DND-41 (cell line): ENCODE measurements at regions not wholly inside any gene's neighbourhood (a gene's known extent, or its start where the extent isn't known, plus 50 kb on each side); places are given as distances from the start of the nearest gene placed in this dataset.

Source experiments
- ATAC-seq: fragments of 200-7000 bp; cut with Tn5 transposase; 3 replicates; pipeline ENCODE4 v1.9.1; 2021; ENCODE audit warnings: low read depth; ENCODE audit not compliant: insufficient read depth
- DNase-seq: peaks from one replicate; pipeline ENCODE4 v3.0.0-alpha.2; 2020
- H2AFZ ChIP-seq: 2 replicates; pipeline ENCODE4 v1.6.0; 2012; ENCODE audit warnings: low read depth, low read length
- H3K27ac ChIP-seq: 2 replicates; pipeline ENCODE4 v1.5.1; 2012; ENCODE audit warnings: low read length, inconsistent platforms
- H3K27me3 ChIP-seq: fragments of 200-600 bp; sonication (generic); 2 replicates; pipeline ENCODE4 v1.6.0; 2012; ENCODE audit warnings: low read length, mild to moderate bottlenecking, inconsistent platforms; ENCODE audit not compliant: insufficient read depth, poor library complexity
- H3K36me3 ChIP-seq: 2 replicates; pipeline ENCODE4 v1.5.1; 2012; ENCODE audit warnings: low read length, inconsistent platforms; ENCODE audit not compliant: insufficient read depth
- H3K4me1 ChIP-seq: 2 replicates; pipeline ENCODE4 v1.5.1; 2012; ENCODE audit warnings: mild to moderate bottlenecking, low read length; ENCODE audit not compliant: insufficient read depth
- H3K4me2 ChIP-seq: 2 replicates; pipeline ENCODE4 v1.6.0; 2012; ENCODE audit warnings: mild to moderate bottlenecking, moderate library complexity, low read length, inconsistent platforms; ENCODE audit not compliant: insufficient read depth
- H3K4me3 ChIP-seq, 2 experiments: fragments of 200-600 bp in 1 of 2; shearing (Covaris generic) in 1 of 2; 2 replicates each; pipeline ENCODE4 v1.5.1; 2012 to 2016; ENCODE audit warnings: inconsistent platforms in 2 of 2, low read length in 2 of 2, mild to moderate bottlenecking in 2 of 2, low read depth in 1 of 2, moderate library complexity in 1 of 2
- H3K79me2 ChIP-seq: 2 replicates; pipeline ENCODE4 v1.6.0; 2012; ENCODE audit warnings: low read length, inconsistent platforms; ENCODE audit not compliant: insufficient read depth
- H3K9ac ChIP-seq: 2 replicates; pipeline ENCODE4 v1.6.0; 2012; ENCODE audit warnings: low read depth, mild to moderate bottlenecking, inconsistent platforms, low read length, moderate library complexity
- H3K9me3 ChIP-seq: 2 replicates; pipeline ENCODE4 v1.5.1; 2012; ENCODE audit warnings: low read length, moderate library complexity, mild to moderate bottlenecking, inconsistent platforms; ENCODE audit not compliant: insufficient read depth, severe bottlenecking
- H4K20me1 ChIP-seq: 2 replicates; pipeline ENCODE4 v1.6.0; 2012; ENCODE audit warnings: low read length; ENCODE audit not compliant: insufficient read depth
- EZH2 ChIP-seq: IDR thresholded peaks from 3 replicates; pipeline ENCODE4 v1.6.1; 2012; ENCODE audit warnings: borderline replicate concordance, low read depth, mild to moderate bottlenecking, moderate library complexity, low read length, inconsistent platforms; ENCODE audit not compliant: severe bottlenecking
- TF ChIP-seq, protein P1 (sequence below): IDR thresholded peaks from 2 replicates; pipeline ENCODE4 v1.5.1; 2012; ENCODE audit warnings: borderline replicate concordance, low read length, moderate library complexity, mild to moderate bottlenecking; ENCODE audit not compliant: poor library complexity, severe bottlenecking; ENCODE audit errors: extremely low read depth

DNA sequence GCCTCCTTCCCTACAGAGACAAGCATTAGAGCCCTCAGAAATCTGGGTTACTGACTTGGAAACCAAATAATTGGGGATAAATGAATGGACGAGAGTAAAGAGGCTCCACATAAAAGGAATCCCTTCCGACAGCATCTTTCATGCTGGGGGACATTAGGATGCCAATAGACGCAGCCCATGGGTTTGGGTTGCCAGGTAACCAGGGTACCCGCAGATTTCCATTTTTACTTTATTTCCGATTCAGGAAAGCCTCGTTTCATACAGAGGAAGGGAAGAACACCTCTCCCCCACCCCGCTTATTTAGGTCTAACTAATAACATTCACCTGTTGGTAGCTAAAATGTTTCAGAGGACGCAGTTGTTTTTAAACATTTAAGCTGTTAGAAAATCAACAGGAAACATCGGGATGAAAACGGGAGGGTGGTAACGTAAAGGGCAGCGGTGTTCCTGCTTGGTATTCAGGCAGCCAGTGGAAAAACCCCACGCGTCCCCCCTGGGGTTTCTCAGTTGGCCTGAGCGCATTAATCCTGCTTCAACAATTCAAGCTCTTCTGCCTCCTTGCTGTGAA is 179.5 kb downstream of the YTHDC2 start:
- Histone ChIP-seq H3K9ac (no peak overlapping the region), H3K27ac (no peak overlapping the region), H3K4me1 (no peaks in the 10 kb centered on the region), H3K79me2 (no peaks in the 10 kb centered on the region), H3K4me3 (no peak overlapping the region), H3K36me3 (no peaks in the 10 kb centered on the region), H3K4me2 (no peak overlapping the region), H2AFZ (no peak overlapping the region), H3K27me3 (peaks cover 6% of the 10 kb centered on the region), H3K9me3 (no peaks in the 10 kb centered on the region), H4K20me1 (no peaks in the 10 kb centered on the region)
- ATAC-seq (no peak), DNase-seq (no peak)
- TF ChIP-seq EZH2, result no peak
- TF ChIP-seq, protein P1, sequence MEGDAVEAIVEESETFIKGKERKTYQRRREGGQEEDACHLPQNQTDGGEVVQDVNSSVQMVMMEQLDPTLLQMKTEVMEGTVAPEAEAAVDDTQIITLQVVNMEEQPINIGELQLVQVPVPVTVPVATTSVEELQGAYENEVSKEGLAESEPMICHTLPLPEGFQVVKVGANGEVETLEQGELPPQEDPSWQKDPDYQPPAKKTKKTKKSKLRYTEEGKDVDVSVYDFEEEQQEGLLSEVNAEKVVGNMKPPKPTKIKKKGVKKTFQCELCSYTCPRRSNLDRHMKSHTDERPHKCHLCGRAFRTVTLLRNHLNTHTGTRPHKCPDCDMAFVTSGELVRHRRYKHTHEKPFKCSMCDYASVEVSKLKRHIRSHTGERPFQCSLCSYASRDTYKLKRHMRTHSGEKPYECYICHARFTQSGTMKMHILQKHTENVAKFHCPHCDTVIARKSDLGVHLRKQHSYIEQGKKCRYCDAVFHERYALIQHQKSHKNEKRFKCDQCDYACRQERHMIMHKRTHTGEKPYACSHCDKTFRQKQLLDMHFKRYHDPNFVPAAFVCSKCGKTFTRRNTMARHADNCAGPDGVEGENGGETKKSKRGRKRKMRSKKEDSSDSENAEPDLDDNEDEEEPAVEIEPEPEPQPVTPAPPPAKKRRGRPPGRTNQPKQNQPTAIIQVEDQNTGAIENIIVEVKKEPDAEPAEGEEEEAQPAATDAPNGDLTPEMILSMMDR, result no peak

DNA sequence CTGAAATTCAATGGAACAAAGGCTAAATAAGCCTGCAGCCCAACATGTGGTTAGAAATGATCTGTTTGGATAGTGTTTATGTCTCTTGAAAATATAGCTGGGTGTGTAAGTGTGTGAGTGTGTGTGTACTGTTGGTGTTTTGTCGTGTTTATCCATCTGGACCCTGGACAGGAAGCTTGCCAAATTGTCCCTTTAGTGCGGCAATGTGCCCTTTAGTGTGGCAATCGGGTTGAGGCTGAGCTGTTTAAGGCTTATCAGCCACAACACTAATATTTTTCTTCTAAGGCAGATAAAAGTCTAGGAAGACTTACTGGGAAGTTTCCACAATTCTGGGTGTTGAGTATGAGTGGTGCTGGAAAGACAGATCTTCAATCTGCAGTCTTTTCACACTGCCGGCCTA is 180.2 kb downstream of the YTHDC2 start:
- Histone ChIP-seq H3K9me3 (no peaks in the 10 kb centered on the region), H3K79me2 (no peaks in the 10 kb centered on the region), H3K4me3 (no peak overlapping the region), H3K27ac (no peak overlapping the region), H2AFZ (no peak overlapping the region), H3K4me2 (no peak overlapping the region), H3K36me3 (no peaks in the 10 kb centered on the region), H3K4me1 (no peaks in the 10 kb centered on the region), H3K27me3 (peaks cover 6% of the 10 kb centered on the region), H3K9ac (no peak overlapping the region), H4K20me1 (no peaks in the 10 kb centered on the region)
- ATAC-seq, result no peak
- TF ChIP-seq, protein P1, result no peak
- TF ChIP-seq EZH2, result no peak
- no peak for DNase-seq

DNA sequence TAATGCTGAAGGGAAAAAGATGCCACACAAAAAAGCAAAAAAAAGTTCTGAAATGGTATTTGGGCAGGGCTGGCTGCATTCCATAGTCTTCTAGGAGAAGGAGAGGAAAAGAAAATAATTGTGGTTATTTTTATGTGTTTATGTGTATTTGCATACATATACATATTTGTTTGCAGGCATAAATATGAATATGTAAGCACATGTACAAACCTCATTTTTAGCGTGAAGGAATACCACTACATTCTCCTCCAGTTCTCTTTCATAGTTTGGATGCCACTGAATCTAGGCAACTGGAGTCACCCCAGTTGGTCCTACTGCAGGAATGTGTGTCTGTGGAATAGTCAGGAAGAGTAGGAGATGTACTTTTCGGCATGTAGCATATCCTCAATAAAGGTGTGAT is 181.1 kb downstream of the YTHDC2 start:
- ATAC-seq (no peak), DNase-seq (no peak)
- Histone ChIP-seq H3K9ac (no peak overlapping the region), H3K27me3 (peaks cover 6% of the 10 kb centered on the region), H3K27ac (no peak overlapping the region), H3K9me3 (no peaks in the 10 kb centered on the region), H3K79me2 (no peaks in the 10 kb centered on the region), H3K4me1 (no peaks in the 10 kb centered on the region), H4K20me1 (no peaks in the 10 kb centered on the region), H2AFZ (no peak overlapping the region), H3K4me2 (no peak overlapping the region), H3K4me3 (no peak overlapping the region), H3K36me3 (no peaks in the 10 kb centered on the region)
- no peak for TF ChIP-seq EZH2
- TF ChIP-seq, protein P1, result no peak

DNA sequence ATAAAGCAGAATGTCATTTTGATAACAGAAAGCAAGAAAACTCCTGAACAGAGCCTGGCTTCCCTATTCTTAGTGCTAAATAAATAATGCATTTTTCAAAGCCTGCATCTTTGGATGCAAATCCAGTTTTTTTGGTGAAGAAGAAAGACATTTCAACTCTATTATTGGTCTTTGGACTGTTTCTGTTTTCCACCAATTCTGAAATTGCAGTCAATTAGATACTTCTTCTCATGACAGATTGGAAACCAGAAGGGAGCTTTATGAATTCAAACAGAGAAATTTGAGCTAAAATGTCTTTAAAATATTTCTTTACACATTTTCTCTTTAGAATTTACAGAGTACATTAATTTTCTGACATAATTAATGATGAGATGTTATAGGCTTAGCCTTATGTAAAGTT is 189.8 kb downstream of the YTHDC2 start:
- Histone ChIP-seq H4K20me1 (no peaks in the 10 kb centered on the region), H3K79me2 (no peaks in the 10 kb centered on the region), H3K27me3 (no peaks in the 10 kb centered on the region), H3K27ac (no peak overlapping the region), H3K9ac (no peak overlapping the region), H3K9me3 (peaks cover 17% of the 10 kb centered on the region), H3K36me3 (no peaks in the 10 kb centered on the region), H3K4me2 (no peak overlapping the region), H3K4me3 (no peak overlapping the region), H3K4me1 (no peaks in the 10 kb centered on the region), H2AFZ (no peak overlapping the region)
- DNase-seq (no peak), ATAC-seq (no peak)
- no peak for TF ChIP-seq EZH2
- TF ChIP-seq, protein P1, result no peak
